ENCODE measurements at regions not wholly inside any gene's neighbourhood (a gene's known extent, or its start where the extent isn't known, plus 50 kb on each side); places are given as distances from the start of the nearest gene placed in this dataset.

GRCh38 chrX:35682476-35682875, 115.7 kb upstream of the MAGEB16 start:
- TF ChIP-seq POLR2A (IDR thresholded peaks at IDR 0.05): no peak
- no peak for TF ChIP-seq CTCF (IDR thresholded peaks at IDR 0.05)
